Left renal pelvis (tissue), 4 donors: ENCODE measurements at regions not wholly inside any gene's neighbourhood (a gene's known extent, or its start where the extent isn't known, plus 50 kb on each side); places are given as distances from the start of the nearest gene placed in this dataset.
"Not testable (repeated sequence)": the region's sequence is repeated elsewhere in the genome, so short reads cannot be mapped to it uniquely, and the experiment has no call there.

ENCODE experiments used
- DNase-seq, 4 donors: peaks; one replicate each; pipeline ENCODE4 v3.0.0-alpha.2; 2013; ENCODE audit warnings: low read depth in 4 of 4, low spot score in 3 of 4

DNA sequence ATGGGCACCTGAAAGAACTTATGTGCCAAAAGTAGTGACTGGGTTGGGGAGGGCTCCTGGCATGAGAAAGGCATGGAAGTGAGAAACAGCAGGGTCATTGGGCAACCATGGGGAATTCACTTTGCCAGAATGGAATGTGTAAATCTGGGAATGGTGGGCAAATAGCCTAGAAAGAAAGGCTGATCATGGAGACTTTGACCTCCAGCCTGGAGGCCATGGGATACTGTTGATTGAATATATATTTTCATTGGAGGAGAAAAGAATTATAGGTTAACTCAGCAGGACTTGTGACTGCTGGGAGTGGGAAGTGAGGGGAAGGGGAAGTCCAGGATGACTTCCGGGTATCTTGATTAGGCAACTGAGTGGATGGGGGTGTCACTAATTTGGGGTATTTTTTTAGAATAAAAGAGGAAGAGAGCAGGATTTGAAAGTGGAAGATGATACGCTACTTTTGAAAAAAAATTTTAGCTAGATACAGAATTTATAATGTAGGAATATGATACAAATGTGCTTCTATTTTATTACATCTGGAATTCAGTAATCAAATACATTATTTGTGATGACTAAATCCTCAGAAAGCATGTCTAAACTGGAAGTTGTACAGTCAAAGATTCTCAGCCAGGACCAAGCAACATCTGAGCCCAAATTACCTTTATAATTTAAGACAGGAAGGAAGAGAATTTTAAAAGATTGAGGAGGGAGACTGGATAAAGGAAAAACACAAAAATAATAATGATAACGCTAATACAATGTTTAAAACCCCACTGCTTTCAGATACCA, 116.2 kb downstream of the GATA6 start:
- no peak for DNase-seq

DNA sequence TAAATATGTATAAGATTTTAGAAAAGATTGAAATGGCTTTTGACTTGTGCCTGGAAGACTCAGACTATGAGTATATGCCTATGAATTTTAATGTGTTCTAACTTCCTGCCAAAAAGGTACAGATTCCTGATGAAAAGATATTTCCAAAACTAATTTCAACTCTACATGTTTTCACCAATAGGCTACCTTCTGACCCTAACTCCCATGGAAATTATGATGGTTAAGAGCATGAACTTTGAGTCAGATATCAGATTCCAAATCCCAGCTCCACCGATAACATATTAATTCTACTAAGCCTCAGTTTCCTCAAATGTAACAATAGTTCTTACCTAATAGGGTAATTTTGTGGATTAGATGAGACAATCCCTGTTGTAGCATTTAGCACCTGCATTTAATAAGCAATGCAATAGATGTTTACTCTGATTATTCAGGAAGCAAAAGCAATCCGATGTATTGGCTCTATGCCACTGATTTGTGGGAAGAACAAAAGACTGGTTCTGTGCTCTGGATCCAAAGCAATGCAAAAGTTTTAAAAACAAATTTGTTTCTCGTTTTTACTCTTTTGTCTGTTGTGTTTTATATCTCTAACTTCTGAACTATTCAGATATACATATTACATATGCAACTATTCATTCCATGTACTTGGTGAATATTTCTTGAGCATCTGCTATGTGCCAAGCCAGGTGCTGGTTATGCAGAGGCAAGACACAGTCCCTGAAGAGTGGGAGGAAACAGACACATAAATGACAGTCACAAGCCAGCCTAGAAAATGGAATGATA, 115.4 kb downstream of the GATA6 start:
- DNase-seq = no peak

DNA sequence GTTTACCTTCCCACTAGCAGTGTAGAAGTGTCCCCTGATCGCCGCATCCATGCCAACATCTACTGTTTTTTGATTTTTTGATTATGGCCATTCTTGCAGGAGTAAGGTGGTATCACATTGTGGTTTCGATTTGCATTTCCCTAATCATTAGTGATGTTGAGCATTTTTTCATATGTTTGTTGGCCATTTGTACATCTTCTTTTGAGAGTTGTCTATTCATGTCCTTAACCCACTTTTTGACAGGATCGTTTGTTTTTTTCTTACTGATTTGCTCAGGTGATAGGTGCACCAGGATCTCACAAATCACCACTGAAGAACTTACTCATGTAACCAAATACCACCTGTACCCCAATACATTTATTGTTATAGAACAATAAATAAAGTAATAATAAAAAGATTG, 114.5 kb downstream of the GATA6 start:
- not testable (repeated sequence) for DNase-seq

DNA sequence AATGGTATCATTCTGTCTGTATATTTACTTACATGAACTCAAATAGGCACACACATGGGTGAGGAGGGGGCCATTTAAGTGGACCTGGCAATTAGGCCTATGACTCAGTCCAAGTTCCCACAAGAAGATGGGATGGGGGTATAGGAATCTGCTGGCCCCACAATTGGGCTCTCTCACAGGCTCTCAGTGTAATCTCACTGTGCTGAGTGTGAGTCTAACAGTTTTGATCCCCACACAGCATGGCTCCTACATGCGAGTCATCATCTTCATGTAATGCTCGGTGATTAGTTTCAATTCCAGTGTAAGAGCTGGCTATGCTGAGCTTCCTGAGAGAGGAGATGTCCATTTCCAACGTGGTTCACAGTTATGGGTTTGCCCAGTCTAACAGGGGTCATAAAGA, 114.0 kb downstream of the GATA6 start:
- DNase-seq = no peak

DNA sequence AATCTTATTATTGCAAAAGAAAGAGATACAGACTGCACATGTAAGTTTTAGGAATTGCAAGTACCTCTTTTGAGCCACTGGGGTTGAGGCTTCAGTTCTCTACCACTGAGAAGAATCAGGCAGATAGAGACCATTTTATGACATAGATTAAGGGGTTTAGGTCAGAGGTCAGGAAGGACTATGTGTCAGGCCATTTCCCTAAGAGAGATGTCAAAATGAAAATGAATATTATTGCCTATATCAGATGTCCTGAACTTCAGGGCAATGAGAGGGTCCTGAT, 113.7 kb downstream of the GATA6 start:
- no peak for DNase-seq

DNA sequence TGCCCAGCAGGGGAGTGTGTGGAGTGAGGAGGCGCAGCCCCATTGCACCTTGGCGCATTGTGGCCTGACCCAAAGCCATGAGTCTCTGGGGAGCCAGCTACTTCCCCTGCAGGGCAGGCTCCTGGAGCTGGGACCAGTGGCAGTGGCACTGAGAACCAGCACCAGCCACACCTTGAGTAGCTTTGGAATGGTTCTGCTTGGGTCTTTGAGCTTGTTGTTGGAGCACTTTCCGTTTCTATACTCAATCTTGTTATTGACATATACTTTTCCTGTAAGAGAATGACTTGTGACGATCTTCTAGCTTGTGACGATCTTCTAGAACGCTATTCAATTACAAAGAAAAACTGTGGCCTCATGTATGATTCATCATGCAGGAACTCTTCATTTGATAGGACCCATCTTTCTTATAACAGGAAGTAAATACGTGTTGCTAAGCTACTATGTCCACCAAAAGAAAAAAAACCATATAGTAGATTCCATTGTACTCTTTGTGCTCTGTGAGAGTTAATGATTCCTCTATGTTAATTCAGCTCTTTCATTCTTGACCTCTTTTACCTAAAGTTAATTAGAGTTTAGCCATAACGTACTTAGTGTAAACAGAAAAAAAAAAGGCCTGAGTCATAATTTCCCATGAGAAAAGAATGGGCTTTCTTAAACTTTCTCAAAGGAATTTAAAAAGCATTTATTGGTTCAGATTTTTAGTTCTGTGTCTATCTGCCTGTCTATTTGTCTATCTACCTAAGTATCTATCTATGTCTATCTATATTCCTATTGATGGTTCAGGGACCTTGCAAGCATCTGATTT, 113.1 kb downstream of the GATA6 start:
- peak in 2 of 4 donors; percentile 19 to 24 for DNase-seq

DNA sequence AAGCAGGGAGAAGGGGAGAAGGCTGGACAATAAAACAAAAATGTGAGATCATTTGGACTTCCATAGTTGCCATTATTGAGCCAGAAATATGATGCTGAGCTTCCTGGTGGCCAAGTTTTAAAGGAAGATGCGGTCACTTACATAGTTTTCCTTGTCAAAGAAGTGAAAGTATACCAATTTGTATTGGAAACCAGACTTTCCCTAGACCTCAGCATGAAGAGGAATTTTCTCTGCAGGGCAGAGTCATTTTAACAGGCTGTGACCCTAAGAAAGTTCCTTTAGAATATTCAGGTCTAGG, 111.0 kb downstream of the GATA6 start:
- DNase-seq = no peak

DNA sequence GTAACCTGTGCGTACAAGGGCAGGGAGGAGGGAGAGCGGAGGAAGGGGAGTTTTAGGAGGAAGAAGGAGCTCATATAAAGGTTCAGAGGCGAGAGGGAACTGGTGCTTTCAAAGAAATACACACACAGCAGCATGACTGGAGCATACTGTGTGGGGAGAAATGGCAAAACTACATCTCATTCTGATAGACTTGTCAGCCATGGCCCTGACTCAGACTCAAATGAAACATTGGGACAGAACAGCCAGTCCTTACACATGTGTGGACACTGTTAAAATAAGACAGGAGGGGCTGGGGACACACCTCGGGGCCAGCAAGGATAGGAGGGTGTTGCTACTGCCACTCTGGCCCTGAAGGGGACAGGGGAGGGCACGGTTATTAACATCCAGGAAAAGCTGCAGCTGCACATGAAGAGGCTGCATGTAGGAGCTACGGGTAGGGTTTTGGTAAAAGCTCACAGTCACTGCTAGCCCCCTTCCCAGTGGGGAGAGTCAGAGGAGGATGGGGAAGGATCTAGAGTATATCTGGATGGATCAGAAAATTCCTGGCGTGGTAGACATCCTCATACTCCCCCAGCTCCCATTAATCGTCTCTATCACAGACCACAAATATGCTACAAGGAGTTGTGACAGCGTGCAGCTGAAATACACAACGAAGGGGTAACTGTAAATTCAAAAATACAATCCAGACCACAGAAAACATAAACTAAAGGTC, 110.5 kb downstream of the GATA6 start:
- no peak for DNase-seq

DNA sequence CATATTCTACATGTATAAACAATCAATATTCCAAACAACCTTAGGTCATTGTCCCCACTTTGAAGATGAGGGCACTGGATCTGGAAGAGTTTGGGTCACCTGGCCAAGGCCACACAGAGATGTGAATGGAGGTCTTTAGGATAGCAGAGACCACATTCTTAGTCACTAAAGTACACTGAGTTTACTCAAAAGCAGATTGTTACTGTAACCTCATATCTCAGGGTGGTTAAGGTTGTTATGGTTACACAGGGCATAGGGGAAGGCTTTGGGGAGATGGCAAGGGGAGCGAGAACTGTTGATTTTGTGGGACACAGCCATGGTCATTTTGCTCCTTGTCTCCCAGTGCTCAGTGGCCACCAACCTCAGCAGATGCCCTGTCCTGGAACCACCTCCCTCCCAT, 109.4 kb downstream of the GATA6 start:
- no peak for DNase-seq

DNA sequence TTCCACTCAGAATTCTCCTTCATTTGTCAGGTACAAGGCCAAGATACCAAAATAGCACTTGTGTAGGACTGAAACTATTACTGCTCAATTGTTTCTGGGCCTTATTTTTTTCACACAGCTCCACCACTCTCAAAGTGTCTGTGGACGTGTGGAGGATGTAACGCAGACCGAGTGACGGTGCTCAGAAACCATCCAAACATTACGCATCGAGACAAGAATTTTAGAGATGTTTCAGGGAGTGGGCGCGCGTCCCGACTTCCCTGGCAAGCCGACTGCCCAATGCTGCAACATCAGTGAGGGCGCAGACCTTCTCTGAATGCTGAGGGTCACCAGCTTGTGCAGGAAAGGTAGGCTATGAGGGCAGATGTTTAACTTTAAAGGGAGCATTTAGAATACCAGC, 108.4 kb downstream of the GATA6 start:
- DNase-seq = no peak

DNA sequence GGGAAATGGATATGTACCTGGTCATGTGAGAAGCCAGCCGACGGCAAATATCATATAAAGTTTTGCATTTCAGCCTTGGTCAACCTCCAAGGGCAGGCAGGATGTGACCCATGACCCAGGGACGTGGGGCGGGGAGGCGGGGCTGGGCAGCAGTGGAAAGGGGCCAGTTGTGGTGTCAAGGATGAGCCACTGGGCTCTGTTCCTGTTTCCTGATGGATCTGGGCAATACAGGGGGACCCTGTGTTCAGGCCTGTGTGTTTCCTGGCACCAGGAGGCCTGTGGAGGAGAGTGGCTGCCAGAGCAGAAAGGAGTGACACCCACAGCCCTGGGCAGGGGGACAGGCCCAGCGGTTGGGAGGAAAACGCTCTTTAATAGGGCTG, 106.9 kb downstream of the GATA6 start:
- no peak for DNase-seq

DNA sequence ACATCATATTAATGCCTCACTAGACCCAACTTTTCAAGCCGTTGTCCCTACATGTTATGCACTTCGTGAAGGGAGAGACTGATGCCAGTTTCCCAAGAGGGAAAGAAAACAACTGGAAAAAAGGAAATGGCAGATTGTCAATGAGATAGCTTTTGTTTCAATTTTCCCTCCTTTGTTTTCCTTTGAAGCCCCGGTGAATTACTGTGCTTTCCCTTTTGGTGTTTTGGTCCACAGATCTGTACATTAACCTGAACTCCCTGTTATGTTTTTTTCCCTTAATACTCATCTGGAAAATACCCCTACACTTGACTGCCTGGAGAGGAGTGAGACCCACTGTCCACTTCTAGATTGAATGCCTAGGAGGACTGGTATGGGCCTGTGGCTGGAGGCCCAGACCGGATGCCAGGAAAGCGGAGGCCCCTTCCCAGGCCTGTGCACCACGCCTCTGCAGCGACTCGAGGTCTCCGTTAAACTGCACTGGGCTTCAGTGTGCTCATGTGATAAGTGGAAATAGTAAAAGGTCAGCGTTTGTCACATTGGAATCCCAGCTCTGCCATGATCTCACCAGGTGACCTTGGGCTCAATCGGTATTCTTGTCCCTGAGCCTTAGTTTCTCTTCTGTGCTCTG, 106.4 kb downstream of the GATA6 start:
- DNase-seq = no peak

DNA sequence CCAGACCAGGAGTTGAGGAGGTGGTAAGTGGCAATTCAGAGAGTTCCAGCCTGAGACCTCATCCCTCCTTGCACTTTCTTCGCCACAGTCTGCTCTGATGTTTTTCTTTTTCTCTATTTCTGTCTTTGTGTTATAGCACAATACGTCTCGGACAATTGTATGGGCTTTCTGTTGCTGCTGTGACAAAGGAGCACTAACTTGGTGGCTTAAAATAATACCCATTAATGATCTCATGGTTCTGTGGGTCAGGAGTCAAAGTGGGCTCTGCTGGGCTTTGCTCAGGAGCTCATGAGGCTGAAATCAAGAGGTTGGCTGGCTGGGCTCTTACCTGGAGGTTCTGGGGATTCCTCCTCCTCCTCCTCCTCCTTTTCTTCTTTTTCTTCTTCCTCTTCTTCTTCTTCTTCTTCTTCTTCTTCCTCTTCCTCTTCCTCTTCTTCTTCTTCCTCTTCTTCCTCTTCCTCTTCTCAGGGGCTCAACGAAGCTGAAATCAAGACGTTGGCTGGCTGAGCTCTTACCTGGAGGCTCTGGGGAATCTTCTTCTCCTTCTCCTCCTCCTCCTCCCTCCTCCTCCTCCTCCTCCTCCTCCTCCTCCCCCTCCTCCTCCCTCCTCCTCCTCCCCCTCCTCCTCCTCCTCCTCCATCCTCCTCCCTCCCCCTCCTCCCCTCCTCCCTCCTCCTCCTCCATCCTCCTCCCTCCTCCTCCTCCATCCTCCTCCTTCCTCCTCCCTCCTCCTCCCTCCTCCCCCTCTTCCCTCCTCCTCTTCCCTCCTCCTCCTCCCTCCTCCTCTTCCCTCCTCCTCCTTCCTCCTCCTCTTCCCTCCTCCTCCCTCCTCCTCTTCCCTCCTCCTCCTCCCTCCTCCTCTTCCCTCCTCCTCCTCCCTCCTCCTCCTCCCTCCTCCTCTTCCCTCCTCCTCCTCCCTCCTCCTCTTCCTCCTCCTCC, 104.0 kb downstream of the GATA6 start:
- no peak for DNase-seq

DNA sequence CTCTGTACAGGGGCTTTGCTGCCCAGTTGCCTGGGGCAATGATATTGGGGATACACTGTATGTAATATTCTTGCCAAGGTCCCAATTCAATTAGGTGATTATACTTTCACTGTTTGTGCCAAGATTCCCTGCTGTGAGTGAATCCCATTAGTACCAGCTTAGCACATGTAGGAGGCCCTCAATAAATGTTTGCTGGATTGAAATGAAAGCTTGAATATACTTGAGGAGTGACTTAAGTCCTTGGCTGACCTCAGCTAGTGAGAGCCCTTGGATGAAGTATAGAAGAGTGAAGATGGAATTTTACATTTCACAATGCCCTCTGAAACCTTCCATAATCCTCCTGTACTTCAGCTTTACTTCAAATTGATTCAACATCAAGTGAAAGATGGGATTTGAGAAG, 102.9 kb downstream of the GATA6 start:
- no peak for DNase-seq

DNA sequence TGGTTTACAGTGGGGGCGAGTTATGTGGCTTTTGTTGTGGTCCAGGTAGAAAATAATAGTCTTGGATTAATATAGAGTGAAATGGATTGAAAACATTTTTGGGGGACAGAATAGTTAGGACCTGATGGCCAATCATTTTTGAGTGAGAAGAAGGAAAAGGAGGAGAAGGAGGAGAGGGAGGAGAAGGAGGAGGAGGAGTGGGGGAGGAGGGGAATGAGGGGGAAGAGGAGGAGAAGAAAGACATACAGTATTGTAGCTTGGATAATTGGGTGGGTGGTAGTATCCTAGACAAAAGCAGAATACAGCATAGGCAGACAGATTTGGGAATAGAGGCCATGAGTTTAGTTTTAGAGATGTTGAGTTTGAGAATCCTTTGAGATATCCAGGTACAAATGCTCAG, 101.6 kb downstream of the GATA6 start:
- no peak for DNase-seq

DNA sequence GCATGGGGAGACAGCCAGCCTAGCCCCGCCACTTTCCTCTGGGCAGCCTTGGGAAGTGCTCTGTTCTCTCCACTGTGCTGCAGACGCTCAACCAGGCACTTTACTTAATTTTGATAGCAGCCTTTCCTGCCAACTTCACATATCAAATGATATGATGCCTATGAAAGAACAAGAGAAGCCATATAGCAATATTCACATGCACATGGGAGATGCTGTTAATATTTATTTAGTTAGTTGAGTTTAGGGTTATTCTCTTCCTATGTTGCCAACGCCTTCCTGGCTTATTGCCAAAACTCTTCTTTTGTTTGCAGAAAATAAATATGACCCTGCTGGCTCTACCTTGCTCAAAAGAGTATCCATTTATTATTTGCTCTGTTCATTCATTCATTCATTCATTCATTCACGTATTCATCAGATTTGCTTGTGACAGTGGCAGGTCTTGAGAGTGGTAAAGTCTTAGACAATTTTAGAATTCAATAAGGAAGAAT, 99.3 kb downstream of the GATA6 start:
- DNase-seq = no peak

DNA sequence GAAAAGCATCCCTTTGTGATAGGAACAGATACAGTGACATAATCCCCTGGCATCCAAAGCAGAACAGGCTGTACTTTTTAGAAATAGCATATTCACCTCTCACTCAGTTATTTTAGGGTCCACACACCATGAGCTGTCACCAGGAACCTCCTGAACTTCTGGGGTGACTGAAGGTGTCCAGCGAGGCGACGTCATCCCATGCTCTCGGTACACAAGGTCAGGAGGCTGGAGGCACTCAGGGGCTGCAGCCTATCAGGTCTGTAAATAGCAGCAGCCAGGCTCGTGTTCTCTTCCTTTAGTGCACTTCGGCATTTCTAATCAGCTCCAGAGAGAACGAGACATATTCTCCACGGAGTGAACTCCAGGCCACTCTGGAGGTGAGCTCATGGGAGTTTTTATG, 98.3 kb downstream of the GATA6 start:
- DNase-seq = no peak

DNA sequence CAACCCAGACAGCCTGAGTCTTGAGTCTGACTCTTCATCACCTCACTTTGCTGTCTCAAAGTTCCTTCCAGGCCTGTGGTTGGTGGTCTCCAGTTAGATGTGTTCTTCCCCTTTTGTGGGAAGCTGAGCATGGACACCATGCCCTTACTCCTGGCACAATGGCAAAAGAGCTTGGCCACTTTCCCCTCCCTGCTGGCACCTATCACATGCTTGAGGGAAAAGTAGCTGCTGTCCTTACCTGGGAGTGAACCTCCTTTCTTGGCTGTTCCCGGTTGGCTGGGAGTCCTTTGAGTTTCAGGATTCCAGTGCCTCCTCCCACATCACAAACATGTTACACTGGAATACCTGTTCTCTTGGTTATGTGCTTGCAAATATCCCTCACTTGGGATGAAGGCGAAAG, 97.8 kb downstream of the GATA6 start:
- DNase-seq = no peak

DNA sequence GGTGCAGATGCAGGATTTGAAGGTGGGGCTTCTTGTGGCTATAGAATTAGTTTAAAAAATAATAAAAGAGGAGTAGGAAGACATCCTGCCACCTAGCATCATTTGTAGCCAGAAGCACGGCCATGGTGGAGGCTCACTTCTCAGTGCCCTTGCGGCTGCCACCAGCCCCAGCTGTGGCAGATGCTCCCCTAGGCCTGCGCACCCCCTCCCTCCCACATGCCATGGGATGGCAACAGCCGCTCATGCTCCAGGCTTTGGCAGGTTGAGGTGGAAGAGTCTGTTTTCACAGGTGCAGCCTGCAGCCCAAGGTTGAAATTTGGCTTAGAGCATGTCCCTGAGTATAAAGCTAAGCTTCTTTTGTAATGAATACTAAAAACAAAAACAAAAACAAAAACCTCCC, 96.4 kb downstream of the GATA6 start:
- no peak for DNase-seq
